ENCODE measurements at regions not wholly inside any gene's neighbourhood (a gene's known extent, or its start where the extent isn't known, plus 50 kb on each side); places are given as distances from the start of the nearest gene placed in this dataset.

GRCh38 chr7:148950806-148951205 is 66.7 kb upstream of the EZH2 start:
- DNase-seq = no peak

- DNase-seq = no peak
Observed at GRCh38 chr7:148944935-148945934, 61.1 kb upstream of the EZH2 start.

GRCh38 chr7:148941598-148942275 is 57.6 kb upstream of the EZH2 start:
- DNase-seq = peak; percentile 77

- peak; percentile 72 for DNase-seq
Observed at GRCh38 chr7:148940702-148941597, 56.9 kb upstream of the EZH2 start.

- no peak for DNase-seq
Observed at GRCh38 chr7:148939128-148939755, 55.2 kb upstream of the EZH2 start.

- DNase-seq = no peak
Observed at GRCh38 chr7:148935451-148935850, 51.4 kb upstream of the EZH2 start.
